Epithelial cell of esophagus (primary cell): ENCODE measurements at regions not wholly inside any gene's neighbourhood (a gene's known extent, or its start where the extent isn't known, plus 50 kb on each side); places are given as distances from the start of the nearest gene placed in this dataset.

Source experiments
- DNase-seq: peaks from one replicate; pipeline ENCODE4 v3.0.0; 2010; ENCODE audit warnings: low read depth
- H3K4me3 ChIP-seq: 2 replicates; pipeline ENCODE4 v1.5.1; 2011; ENCODE audit warnings: mild to moderate bottlenecking, low read length, control low read depth
- CTCF ChIP-seq: IDR thresholded peaks from 2 replicates; pipeline ENCODE4 v1.5.1; 2011; ENCODE audit warnings: low read depth, mild to moderate bottlenecking, low read length, control low read depth, inconsistent platforms; ENCODE audit not compliant: insufficient read depth; ENCODE audit errors: missing control alignments

GRCh38 chr3:87581240-87581639 lies 304.9 kb upstream of the POU1F1 start:
- no peak for TF ChIP-seq CTCF
- H3K4me3 ChIP-seq = no peak overlapping the region
- no peak for DNase-seq

- no peak for TF ChIP-seq CTCF
- no peak overlapping the region for H3K4me3 ChIP-seq
- no peak for DNase-seq
Observed at GRCh38 chr3:87576752-87577151, 300.4 kb upstream of the POU1F1 start.

- DNase-seq = no peak
- TF ChIP-seq CTCF = no peak
- H3K4me3 ChIP-seq = no peak overlapping the region
Observed at GRCh38 chr3:87575550-87575949, 299.2 kb upstream of the POU1F1 start.

- no peak overlapping the region for H3K4me3 ChIP-seq
- no peak for TF ChIP-seq CTCF
- DNase-seq = no peak
Observed at GRCh38 chr3:87568331-87568730, 291.9 kb upstream of the POU1F1 start.

- no peak for DNase-seq
- H3K4me3 ChIP-seq = no peak overlapping the region
- TF ChIP-seq CTCF = no peak
Observed at GRCh38 chr3:87564438-87564837, 288.1 kb upstream of the POU1F1 start.

- no peak for DNase-seq
- H3K4me3 ChIP-seq = no peak overlapping the region
- TF ChIP-seq CTCF = no peak
Observed at GRCh38 chr3:87563712-87564111, 287.3 kb upstream of the POU1F1 start.

- no peak for TF ChIP-seq CTCF
- H3K4me3 ChIP-seq = no peak overlapping the region
- no peak for DNase-seq
Observed at GRCh38 chr3:87558492-87558891, 282.1 kb upstream of the POU1F1 start.
